ENCODE measurements at regions not wholly inside any gene's neighbourhood (a gene's known extent, or its start where the extent isn't known, plus 50 kb on each side); places are given as distances from the start of the nearest gene placed in this dataset.

GRCh38 chr13:106685143-106685542 is 117.2 kb upstream of the ARGLU1 start:
- peak; percentile 64 for DNase-seq

GRCh38 chr13:106683918-106684317 is 116.0 kb upstream of the ARGLU1 start:
- DNase-seq, result no peak

DNA sequence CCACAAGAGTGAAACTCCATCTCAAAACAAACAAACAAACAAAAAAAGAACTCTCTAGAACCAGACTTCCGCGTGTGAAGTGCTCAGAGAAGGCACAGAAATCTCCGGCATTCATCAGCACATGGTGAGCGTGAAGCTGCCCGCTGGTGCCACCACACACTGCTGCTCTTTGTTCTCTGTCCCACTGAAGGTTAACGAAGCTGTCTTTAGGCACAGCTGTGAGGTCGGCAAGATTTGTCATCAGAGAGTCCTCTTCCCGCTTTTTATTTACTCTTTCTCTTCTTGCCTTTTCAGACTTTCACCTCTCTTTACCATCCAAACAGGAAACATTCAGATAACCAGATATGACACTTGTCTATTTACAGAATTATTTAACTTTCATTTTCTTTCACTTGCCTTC is 115.2 kb upstream of the ARGLU1 start:
- DNase-seq, result no peak

DNA sequence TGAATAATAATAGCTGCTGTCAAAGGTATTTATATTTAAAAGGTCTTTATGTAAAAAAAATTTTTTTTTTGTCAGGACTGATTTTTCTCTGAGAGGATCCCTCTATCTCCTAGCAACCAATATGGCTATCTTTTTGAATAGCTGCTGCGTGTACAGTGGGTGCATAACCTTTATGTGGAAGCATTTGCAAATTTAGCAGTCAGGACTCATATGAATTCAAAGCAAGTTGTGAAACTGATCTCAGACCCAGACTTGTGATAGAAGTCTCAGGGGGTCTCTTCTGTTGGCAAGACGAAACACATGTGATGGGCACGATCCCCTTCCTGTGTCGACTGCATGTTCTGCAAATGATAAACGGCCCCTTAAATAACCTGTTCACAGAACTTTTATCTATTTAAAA is 114.1 kb upstream of the ARGLU1 start:
- no peak for DNase-seq

DNA sequence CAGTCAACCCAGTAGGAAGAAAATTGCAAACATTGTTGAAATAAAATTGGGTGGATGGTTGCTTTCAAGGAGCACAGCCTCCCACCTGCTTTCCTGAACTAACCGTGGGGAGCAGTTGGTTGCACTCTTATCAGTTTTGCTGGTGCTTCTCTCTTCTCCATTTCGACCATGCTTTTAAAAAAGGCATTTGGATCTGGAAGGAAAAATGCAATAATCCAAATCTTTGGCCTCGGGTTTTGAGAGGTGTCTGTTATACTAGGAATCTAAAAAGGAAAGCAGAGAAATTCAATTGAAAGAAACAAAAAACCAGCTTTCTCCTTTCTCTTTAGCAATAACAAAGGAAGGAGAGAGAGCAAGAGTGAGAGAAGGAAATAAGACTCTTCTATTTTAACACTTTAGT is 113.6 kb upstream of the ARGLU1 start:
- no peak for DNase-seq

GRCh38 chr13:106680796-106681472 is 113.0 kb upstream of the ARGLU1 start:
- DNase-seq, result peak; percentile 57

GRCh38 chr13:106678646-106679418 is 110.9 kb upstream of the ARGLU1 start:
- DNase-seq, result no peak

DNA sequence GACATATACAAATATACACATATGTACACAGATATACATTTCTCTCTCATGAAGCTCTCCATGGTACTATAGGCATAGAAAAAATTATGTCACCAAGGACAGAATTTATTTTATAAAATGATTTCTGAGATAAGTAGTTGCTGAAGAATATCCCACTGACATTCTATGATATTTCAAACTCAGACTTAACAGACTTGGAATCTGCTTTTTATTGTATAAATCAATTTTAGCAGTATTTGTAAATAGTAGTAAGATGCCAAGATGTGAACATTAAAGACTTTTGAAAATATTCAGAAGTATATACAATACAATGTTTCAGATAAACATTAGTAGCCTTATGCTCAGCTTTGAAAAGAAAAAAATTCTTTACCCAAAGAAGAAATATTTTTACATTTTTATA is 107.4 kb upstream of the ARGLU1 start:
- DNase-seq, result no peak

DNA sequence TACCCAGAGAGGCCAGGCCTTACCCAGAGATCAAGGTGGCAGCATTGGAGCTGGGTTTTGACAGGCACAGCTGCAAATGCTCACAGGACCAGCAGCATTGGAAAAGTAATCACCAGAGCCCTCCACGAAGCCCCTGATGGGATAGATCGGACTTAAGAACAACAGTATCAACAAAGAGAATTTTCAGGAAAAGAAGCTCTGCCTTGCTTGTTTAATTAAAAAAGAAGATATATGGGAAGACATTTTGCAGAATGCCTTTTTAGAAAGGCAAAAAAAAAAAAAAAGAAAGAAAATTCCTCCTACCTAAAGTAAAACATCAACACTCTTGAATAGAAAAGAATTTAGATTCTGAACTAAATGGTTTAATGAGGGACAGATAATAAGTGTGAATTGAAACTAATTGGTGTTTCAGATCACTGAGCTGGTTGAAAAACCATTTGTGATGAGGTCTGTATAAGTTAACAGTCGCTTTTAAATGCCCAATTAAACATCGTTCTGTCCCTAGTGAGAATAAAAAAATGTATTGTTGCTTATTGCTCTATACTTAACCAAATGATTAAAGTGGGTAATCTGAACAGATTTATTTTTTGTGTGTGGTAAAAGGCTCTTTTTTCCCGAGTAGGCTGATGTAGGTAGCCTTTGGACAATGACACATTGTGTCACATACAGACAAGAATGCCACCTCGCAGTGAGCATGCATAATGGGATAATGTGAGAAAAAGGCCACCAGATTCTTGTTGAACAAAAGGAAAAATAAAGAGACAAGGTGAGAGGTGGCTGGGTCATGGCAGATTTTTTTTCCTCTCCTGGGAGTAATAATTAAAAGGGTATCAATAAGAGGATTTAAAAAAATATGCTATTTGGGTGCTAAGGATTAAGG is 93.0 kb upstream of the ARGLU1 start:
- peak; percentile 73 for DNase-seq

DNA sequence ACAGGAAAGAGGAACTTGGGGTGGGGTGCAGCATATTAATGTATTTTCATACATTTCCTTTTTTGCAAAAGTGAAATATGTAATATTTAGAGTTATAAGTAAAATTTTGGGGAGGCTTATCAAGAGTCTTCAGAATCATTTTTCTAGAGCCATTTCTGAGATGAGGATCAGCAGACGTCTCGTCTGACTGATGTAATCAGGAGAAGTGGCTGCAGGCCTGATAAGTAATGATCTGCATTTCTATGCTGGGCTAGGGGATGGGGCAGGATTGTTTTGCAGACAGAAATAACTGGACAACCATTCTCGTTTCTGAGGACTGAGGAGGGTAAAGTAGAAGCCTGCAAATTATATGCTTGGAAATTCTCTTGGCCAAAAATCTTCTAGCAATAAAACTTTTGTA is 89.2 kb upstream of the ARGLU1 start:
- DNase-seq, result no peak

DNA sequence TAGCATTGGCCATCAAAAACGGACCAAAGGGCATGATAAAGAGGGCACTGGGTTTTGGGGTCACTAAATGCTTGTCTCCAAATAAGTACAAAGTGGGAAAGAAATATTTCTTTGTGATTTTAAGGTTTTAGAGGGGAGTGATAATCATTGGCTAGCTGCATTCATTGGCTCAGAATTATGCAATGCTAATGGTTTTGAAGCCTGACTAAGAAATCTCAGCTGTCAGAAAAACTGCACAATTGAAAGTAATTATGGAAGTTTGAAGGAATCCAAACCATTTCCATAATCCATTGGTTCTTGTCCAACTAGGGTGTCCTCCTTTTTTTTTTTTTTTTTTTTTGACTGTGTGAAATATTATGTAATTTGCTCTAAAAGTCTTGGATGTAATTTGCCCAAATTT is 88.2 kb upstream of the ARGLU1 start:
- no peak for DNase-seq

- DNase-seq, result no peak
Observed at GRCh38 chr13:106651442-106651841, 83.5 kb upstream of the ARGLU1 start.

- no peak for DNase-seq
Observed at GRCh38 chr13:106650690-106651205, 82.8 kb upstream of the ARGLU1 start.

DNA sequence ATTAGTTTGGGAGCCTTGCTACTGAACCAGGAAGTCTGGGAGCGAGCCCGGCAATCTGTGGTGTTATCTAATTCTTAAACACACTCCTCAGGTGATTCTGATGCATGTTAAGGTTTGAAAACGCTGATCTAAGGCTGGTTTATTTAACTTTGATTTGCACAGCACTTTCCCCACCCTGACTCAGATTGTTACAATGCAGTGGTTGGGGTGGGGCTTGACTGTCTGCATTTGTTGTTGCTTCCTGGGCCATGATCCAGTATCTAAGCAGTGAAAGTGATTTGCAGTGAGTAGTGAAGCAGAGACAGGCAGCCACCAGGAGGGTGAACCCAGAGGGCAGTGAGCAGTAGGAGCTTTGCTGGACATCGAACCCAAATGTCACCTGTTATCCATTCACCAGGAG is 81.6 kb upstream of the ARGLU1 start:
- DNase-seq, result no peak

DNA sequence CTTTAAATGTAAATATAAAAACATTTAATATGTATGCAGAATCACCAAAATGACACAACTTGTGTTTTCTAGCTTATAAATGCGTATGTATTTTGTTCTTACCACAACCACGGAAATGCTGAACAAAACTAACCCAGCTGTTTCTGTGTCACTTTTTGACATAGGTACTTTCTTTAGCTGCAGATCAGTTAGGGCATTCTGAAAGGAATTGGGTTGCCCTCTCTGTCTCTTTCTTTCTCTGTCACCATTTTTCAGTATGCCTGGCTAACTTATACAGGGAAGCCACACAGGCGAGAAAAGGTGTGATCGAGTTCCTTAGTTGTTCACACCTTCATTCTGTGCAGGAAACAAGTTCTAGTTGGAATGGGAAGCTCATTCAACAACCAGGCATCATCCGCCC is 72.6 kb upstream of the ARGLU1 start:
- DNase-seq, result no peak

DNA sequence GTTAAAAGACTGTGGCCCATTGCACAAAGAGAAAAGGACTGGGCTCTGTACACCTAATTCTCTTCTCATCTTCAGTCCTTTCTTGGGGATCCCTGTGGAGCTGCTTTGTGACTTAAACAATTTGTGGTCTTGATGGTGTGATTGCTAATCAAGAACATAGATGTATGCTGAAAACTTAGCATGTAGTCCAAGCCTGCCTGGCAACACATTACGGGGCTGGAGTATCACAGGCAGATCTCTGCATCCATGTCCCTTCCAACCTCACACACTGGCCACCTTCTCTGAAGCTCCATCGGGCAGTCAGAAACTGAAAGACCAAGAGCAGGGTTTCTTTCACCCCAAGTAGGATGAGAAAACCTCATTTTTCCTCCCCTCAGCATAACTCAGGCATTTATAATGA is 69.6 kb upstream of the ARGLU1 start:
- no peak for DNase-seq

- no peak for DNase-seq
Observed at GRCh38 chr13:106636492-106636891, 68.6 kb upstream of the ARGLU1 start.

DNA sequence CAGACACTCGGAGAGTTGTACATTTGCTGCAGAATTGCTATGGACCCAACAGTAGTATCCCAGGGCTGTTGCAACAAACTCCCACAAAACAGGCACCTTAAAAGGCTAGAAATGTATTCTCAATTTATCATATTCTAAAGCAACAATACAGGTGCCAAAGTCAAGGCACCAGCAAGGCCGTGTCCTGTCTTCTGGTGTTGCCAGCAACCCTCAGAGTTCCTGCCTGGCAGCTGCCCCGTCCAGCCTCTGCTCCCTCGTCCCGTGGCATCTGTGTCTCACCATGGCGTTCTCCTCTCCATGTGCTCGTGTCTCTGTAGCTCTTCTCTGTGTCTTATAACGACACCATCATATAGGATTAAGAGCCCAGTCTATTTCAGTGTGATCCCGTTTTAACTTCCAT is 67.7 kb upstream of the ARGLU1 start:
- no peak for DNase-seq

DNA sequence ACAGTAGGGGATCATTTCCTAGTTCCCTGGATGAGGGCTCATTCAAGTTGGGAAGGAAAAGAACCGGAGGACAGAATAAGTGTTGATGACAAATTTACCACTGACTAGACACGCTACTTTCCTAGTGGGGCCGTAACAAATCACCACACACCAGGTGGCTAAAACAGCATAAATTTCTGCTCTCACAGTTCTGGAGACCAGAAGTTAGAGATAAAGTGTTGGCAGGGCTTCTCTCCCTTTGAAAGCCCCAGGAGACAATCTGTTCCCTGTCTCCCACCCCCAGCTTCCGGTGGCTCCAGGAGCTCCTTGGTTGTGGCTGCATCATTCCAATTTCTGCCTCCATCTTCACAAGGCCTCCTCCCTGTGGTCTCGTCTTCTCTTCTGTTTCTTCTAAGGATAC is 65.4 kb upstream of the ARGLU1 start:
- DNase-seq, result no peak

DNA sequence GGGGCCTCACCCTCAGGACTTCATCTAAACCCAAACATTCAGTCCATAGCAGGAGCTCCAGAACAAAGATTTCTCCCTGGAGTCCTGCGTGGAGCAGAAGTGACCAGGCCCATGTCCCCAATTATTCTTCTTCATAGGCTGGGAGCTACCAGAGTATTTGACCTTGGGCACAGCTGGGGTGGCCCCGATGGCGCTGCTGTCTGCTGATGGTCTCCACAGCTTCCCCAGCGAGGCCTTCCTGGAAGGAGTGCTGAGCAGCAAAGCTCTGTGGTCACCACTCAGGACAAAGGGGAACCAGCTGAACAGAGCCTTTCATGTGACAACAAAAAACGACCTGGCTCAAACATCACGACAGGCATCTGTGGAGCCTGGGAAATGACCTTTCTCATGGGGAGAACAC is 62.7 kb upstream of the ARGLU1 start:
- peak; percentile 36 for DNase-seq

DNA sequence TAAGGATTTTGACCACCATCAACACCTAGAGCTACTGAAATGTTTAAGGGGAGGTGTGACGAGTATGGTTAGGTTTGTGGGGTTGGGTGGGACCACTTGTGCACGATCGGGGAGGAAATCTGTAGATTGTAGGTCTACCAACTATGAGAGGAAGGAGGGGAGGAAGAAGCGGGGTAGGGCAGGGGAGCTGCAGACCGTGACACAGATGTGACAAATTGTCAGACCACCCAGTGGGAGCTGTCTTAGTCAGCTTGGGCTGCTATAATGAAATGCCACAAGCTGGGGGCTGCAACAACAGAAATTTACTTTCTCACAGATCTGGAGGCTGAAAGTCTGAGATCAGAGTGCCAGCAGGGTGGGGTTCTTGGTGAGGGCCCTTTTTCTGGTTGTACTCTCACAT is 62.2 kb upstream of the ARGLU1 start:
- peak; percentile 20 for DNase-seq

GRCh38 chr13:106628936-106629659 is 61.2 kb upstream of the ARGLU1 start:
- no peak for DNase-seq

DNA sequence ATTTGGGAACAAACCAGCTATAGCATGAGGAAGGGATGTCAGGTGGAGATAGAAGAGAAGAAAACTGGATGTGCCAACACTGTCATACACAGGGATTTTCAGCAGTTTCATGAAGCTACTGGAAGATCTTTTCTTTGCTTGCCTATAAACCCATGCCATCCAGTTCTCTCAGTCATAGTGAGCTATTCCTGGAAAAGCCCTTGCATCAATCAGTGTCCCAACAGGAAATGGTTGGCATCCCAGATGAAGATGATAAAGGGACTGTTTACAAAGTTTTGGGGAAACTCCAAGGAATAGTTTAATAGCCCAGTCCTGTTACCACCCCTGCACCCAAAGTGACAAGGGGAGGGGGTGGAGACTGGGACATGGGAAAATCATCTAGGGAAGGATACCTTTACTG is 58.5 kb upstream of the ARGLU1 start:
- no peak for DNase-seq

Measured in retina (tissue), 1 donor.